ENCODE measurements at regions not wholly inside any gene's neighbourhood (a gene's known extent, or its start where the extent isn't known, plus 50 kb on each side); places are given as distances from the start of the nearest gene placed in this dataset.

- Mint-ChIP-seq H3K4me1 (ENCODE audit: insufficient read depth, unreplicated experiment) (peaks cover 20% of the 10 kb centered on the region), H3K36me3 (ENCODE audit: insufficient read depth, unreplicated experiment) (no peaks in the 10 kb centered on the region), H3K27ac (ENCODE audit: low read depth, unreplicated experiment) (peak overlapping the region; percentile 61), H3K4me3 (ENCODE audit: unreplicated experiment) (no peak overlapping the region), H3K9me3 (ENCODE audit: unreplicated experiment) (no peaks in the 10 kb centered on the region), H3K27me3 (ENCODE audit: insufficient read depth, unreplicated experiment) (no peaks in the 10 kb centered on the region)
- ChIA-PET POLR2A (no interaction called here), CTCF (interaction anchor here (0.9 to 3.1 kb wide), 2 partner anchors 113 to 143 kb away, joined by 3 to 11 read pairs; no protein-coding TSS in a partner anchor)
- intact Hi-C loops (cut with micrococcal nuclease), result no loop called here
- TF ChIP-seq CTCF (IDR thresholded peaks at IDR 0.05; ENCODE audit: unreplicated experiment), result no peak
- BruUV-seq (replicated peaks), result no TSS peak
- peak; percentile 75 for DNase-seq (ENCODE audit: unreplicated experiment)
These were observed 144.0 kb upstream of the PTPRG start for GRCh38 chr3:61417352-61417751.

GRCh38 chr3:61420136-61420759 lies 141.1 kb upstream of the PTPRG start:
- no TSS peak for BruUV-seq (replicated peaks)
- ChIA-PET POLR2A (interaction anchor here (0.7 kb wide), 1 partner anchor 1187 kb away, joined by 3 read pairs; no protein-coding TSS in a partner anchor), CTCF (interaction anchor here (1.0 kb wide), 1 partner anchor 38 kb away, joined by 5 read pairs; no protein-coding TSS in a partner anchor)
- H3K4me1 Mint-ChIP-seq (ENCODE audit: insufficient read depth, unreplicated experiment), result peaks cover 24% of the 10 kb centered on the region
- H3K27me3 Mint-ChIP-seq (ENCODE audit: insufficient read depth, unreplicated experiment), result no peaks in the 10 kb centered on the region
- no peaks in the 10 kb centered on the region for H3K9me3 Mint-ChIP-seq (ENCODE audit: unreplicated experiment)
- TF ChIP-seq CTCF (IDR thresholded peaks at IDR 0.05; ENCODE audit: unreplicated experiment), result no peak
- no peaks in the 10 kb centered on the region for H3K36me3 Mint-ChIP-seq (ENCODE audit: insufficient read depth, unreplicated experiment)
- no peak overlapping the region for H3K27ac Mint-ChIP-seq (ENCODE audit: low read depth, unreplicated experiment)
- no peak overlapping the region for H3K4me3 Mint-ChIP-seq (ENCODE audit: unreplicated experiment)
- intact Hi-C loops (cut with micrococcal nuclease), result no loop called here
- DNase-seq (ENCODE audit: unreplicated experiment), result no peak

- no peaks in the 10 kb centered on the region for H3K27me3 Mint-ChIP-seq (ENCODE audit: insufficient read depth, unreplicated experiment)
- DNase-seq (ENCODE audit: unreplicated experiment), result no peak
- ChIA-PET POLR2A (no interaction called here), CTCF (no interaction called here)
- H3K4me1 Mint-ChIP-seq (ENCODE audit: insufficient read depth, unreplicated experiment), result peaks cover 20% of the 10 kb centered on the region
- no TSS peak for BruUV-seq (replicated peaks)
- H3K36me3 Mint-ChIP-seq (ENCODE audit: insufficient read depth, unreplicated experiment), result no peaks in the 10 kb centered on the region
- no peaks in the 10 kb centered on the region for H3K9me3 Mint-ChIP-seq (ENCODE audit: unreplicated experiment)
- no peak for TF ChIP-seq CTCF (IDR thresholded peaks at IDR 0.05; ENCODE audit: unreplicated experiment)
- H3K27ac Mint-ChIP-seq (ENCODE audit: low read depth, unreplicated experiment), result no peak overlapping the region
- H3K4me3 Mint-ChIP-seq (ENCODE audit: unreplicated experiment), result no peak overlapping the region
- intact Hi-C loops (cut with micrococcal nuclease), result no loop called here
These were observed 138.3 kb upstream of the PTPRG start for GRCh38 chr3:61422945-61423673.

- Mint-ChIP-seq H3K36me3 (ENCODE audit: insufficient read depth, unreplicated experiment) (no peaks in the 10 kb centered on the region), H3K4me3 (ENCODE audit: unreplicated experiment) (no peak overlapping the region), H3K9me3 (ENCODE audit: unreplicated experiment) (no peaks in the 10 kb centered on the region), H3K27ac (ENCODE audit: low read depth, unreplicated experiment) (no peak overlapping the region), H3K27me3 (ENCODE audit: insufficient read depth, unreplicated experiment) (peaks cover 10% of the 10 kb centered on the region), H3K4me1 (ENCODE audit: insufficient read depth, unreplicated experiment) (peaks cover 8% of the 10 kb centered on the region)
- no peak for TF ChIP-seq CTCF (IDR thresholded peaks at IDR 0.05; ENCODE audit: unreplicated experiment)
- CTCF ChIA-PET, result no interaction called here
- BruUV-seq (replicated peaks), result no TSS peak
- intact Hi-C loops (cut with micrococcal nuclease), result no loop called here
- POLR2A ChIA-PET, result no interaction called here
- DNase-seq (ENCODE audit: unreplicated experiment), result peak; percentile 74
These were observed 136.0 kb upstream of the PTPRG start for GRCh38 chr3:61425356-61425755.

Data from MCF 10A (cell line).